ENCODE measurements at regions not wholly inside any gene's neighbourhood (a gene's known extent, or its start where the extent isn't known, plus 50 kb on each side); places are given as distances from the start of the nearest gene placed in this dataset.

DNA sequence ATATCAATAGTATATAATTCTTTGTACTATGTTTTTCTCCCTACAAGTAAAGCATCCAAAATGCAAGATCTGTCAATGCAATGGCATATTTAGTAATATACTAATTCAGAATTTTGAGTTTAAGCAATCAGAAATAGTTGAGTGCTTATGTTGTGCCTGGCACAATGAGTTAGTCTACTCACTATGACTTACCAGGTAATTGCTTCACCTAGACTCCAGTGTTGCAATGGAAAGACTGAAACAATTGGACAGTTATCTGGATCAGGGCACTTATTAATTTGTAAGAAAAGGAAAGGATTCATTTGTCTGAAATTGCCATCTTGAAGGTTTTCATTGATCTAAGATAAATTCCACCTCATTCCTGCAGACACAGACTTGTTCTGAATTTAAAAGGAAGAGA, 97.6 kb upstream of the TCF4 start:
- Histone ChIP-seq H4K20me1 (ENCODE audit: control insufficient read depth, insufficient read depth, insufficient read length) (no peaks in the 10 kb centered on the region), H3K4me1 (ENCODE audit: insufficient read depth, low read length) (peaks cover 3% of the 10 kb centered on the region; the same call in 1 of the 2 replicates), H2BK5ac (ENCODE audit: insufficient read length, low read length) (no peak overlapping the region), H3K23me2 (ENCODE audit: insufficient read length, low read depth, low read length, poor library complexity, severe bottlenecking) (no peaks in the 10 kb centered on the region), H4K5ac (ENCODE audit: insufficient read length, low read depth, low read length) (no peak overlapping the region), H3T11ph (ENCODE audit: low read length) (no peak overlapping the region), H3K27me3 (ENCODE audit: insufficient read depth, low read length) (no peaks in the 10 kb centered on the region), H4K91ac (ENCODE audit: insufficient read length, low read depth, low read length) (no peak overlapping the region), H3K79me2 (ENCODE audit: insufficient read depth, low read length) (no peaks in the 10 kb centered on the region), H2BK20ac (ENCODE audit: low read depth, low read length, poor library complexity, severe bottlenecking) (no peak overlapping the region), H3K79me1 (ENCODE audit: insufficient read depth, low read depth, low read length, poor library complexity, severe bottlenecking) (no peaks in the 10 kb centered on the region), H3K27ac (ENCODE audit: insufficient read length, low read depth, low read length) (no peak overlapping the region), H3K4me2 (ENCODE audit: insufficient read depth, insufficient read length, low read length) (no peak overlapping the region), H3K4ac (ENCODE audit: low read depth, low read length) (no peak overlapping the region), H3K9ac (ENCODE audit: extremely low read depth, insufficient read length, low read length) (no peak overlapping the region), H2BK15ac (ENCODE audit: low read depth, low read length) (no peak overlapping the region), H4K8ac (replicated peaks; ENCODE audit: insufficient read length, low read depth, low read length) (no peak overlapping the region), H2AK5ac (ENCODE audit: insufficient read length, low read length) (no peak overlapping the region), H3K56ac (ENCODE audit: insufficient read length, low read depth, low read length) (no peak overlapping the region), H2BK12ac (ENCODE audit: insufficient read length, low read depth, low read length) (no peak overlapping the region), H2BK120ac (ENCODE audit: low read depth, low read length, poor library complexity, severe bottlenecking) (no peak overlapping the region), H3K18ac (ENCODE audit: insufficient read length, low read depth, low read length) (no peak overlapping the region), H3K9me3 (ENCODE audit: control insufficient read depth, low read depth, low read length) (no peaks in the 10 kb centered on the region), H3K14ac (ENCODE audit: insufficient read depth, low read length) (no peak overlapping the region), H2AFZ (ENCODE audit: low read length) (no peak overlapping the region), H3K23ac (ENCODE audit: insufficient read length, low read depth, low read length) (no peak overlapping the region)
- Mint-ChIP-seq H3K27me3 (ENCODE audit: low read depth) (peaks cover 2% of the 10 kb centered on the region; the same call in 1 of the 2 replicates), H3K4me3 (no peak overlapping the region), H3K9me3 (no peaks in the 10 kb centered on the region), H3K4me1 (peaks cover 6 to 11% of the 10 kb centered on the region in 2 experiments), H3K27ac (no peak overlapping the region), H3K36me3 (ENCODE audit: insufficient read depth in 1 of 3, low read depth in 3 of 3) (no peaks in the 10 kb centered on the region)
- TF ChIP-seq CTCF (conservative IDR thresholded peaks at IDR 0.05): no peak
- no peak for DNase-seq
